ENCODE measurements at regions not wholly inside any gene's neighbourhood (a gene's known extent, or its start where the extent isn't known, plus 50 kb on each side); places are given as distances from the start of the nearest gene placed in this dataset.

DNA sequence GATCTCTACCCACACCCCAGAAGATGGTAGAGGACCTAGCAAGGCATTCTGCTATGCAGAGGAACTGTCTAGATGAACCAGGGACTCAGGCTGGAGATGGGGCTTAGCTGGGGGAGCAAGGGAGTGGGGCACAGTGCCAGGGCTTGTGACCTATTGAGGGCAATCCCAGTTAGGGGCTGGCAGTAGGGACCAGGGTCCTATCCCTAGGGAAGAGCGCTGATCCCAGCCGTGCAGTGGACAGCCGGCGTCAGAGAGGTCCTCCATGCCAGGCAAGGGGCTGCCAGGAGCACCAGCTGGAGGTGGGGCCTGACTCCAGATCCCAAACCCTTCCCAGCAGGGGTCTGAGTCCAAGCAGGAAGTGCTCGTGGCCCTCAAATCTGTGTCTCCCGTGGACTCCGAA is 52.7 kb upstream of the NEURL1B start:
- no peak overlapping the region for H3K4me3 ChIP-seq (replicated peaks; ENCODE audit: low read depth, low read length)
- TF ChIP-seq, protein P1, sequence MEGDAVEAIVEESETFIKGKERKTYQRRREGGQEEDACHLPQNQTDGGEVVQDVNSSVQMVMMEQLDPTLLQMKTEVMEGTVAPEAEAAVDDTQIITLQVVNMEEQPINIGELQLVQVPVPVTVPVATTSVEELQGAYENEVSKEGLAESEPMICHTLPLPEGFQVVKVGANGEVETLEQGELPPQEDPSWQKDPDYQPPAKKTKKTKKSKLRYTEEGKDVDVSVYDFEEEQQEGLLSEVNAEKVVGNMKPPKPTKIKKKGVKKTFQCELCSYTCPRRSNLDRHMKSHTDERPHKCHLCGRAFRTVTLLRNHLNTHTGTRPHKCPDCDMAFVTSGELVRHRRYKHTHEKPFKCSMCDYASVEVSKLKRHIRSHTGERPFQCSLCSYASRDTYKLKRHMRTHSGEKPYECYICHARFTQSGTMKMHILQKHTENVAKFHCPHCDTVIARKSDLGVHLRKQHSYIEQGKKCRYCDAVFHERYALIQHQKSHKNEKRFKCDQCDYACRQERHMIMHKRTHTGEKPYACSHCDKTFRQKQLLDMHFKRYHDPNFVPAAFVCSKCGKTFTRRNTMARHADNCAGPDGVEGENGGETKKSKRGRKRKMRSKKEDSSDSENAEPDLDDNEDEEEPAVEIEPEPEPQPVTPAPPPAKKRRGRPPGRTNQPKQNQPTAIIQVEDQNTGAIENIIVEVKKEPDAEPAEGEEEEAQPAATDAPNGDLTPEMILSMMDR (IDR thresholded peaks at IDR 0.05; ENCODE audit: low read depth, low read length, missing control alignments) = no peak
- no peak for DNase-seq (ENCODE audit: extremely low read depth, low read depth)

DNA sequence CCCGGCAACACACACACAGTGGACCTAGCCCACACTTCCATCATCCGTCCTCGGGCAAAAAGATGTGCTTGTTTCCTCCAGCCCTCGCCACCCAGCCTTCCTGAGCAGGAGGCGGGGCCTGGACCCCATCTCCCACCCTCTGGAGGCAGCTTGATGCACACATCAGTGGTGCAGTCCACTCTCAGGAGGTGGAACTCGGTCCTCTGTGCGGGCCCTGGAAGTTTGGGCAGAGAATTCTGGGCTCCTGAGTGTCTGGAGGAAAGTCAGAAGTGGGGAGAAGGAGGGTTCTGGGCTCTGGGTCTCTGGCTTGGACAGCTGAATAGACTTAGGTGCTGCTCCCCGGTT is 54.0 kb upstream of the NEURL1B start:
- DNase-seq (ENCODE audit: extremely low read depth, low read depth) = no peak
- TF ChIP-seq, protein P1 (IDR thresholded peaks at IDR 0.05; ENCODE audit: low read depth, low read length, missing control alignments) = no peak

DNA sequence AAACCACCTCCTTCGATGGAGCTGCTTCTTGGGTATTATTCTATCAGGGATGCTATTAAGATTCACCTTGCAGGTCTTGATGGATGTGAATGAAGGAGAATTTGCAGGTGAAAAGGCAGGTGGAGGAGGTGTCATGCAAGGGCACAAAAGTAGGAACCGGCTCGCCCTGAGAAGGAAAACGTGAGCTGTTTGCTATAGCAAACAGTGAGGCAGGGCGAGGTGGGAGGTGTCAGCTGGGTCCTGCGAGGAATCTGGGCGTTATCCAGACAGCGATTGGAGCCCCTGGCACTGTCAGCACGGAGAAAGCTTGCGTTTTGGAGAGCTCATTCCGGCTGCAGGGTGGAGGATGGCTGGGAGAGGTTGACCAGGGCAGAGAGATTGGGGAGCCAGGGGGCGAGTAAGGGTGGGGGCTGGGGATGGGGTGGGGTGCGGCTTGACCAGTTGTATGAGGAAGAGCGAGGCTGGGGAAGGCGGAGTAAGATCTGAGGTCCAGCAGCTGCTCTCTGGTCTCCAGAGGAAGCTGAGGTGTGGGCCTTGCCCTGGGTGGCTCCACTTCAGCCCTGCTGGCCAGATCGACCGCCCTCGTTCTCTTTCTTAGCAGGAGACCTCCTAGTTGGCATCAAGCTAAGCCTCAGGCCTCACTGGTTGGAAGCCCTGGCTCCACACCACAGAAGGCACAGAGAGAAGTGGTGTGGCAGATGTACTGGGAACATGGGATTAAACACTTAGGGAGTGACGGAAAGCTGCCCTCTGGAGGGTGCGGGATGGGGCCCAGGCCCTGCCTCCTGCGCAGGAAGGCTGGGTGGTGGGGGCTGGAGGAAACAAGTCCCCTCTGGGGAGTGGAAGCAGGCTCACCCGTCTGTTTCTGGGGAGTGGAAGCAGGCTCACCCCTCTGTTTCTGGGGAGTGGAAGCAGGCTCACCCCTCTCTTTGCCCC is 54.7 kb upstream of the NEURL1B start:
- H3K4me3 ChIP-seq (replicated peaks; ENCODE audit: low read depth, low read length) = no peak overlapping the region
- TF ChIP-seq, protein P1 (IDR thresholded peaks at IDR 0.05; ENCODE audit: low read depth, low read length, missing control alignments) = no peak
- DNase-seq (ENCODE audit: extremely low read depth, low read depth) = no peak

More for the DNA sequence above, 54.0 kb upstream of the NEURL1B start:
- no peak overlapping the region for H3K4me3 ChIP-seq (replicated peaks; ENCODE audit: low read depth, low read length)

DNA sequence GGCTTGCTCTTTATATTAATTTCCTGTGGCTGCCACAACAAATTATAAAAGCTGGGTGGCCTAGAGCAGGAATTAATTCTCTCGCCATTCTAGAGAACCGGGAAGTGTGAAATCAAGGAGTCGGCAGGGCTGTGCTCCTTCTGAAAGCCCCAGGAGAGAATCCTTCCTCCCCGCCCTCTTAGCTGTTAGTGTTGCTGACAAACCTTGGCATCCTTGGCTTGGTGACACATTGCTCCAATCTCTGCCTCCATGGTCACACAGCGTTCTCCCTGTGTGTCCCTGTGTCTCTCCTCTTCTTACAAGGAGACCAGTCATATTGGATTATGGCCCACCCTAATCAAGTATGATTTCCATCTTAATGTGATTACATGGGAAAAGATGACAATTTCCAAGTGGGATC is 55.9 kb upstream of the NEURL1B start:
- TF ChIP-seq, protein P1 (IDR thresholded peaks at IDR 0.05; ENCODE audit: low read depth, low read length, missing control alignments) = no peak
- DNase-seq (ENCODE audit: extremely low read depth, low read depth) = no peak
- H3K4me3 ChIP-seq (replicated peaks; ENCODE audit: low read depth, low read length) = no peak overlapping the region

DNA sequence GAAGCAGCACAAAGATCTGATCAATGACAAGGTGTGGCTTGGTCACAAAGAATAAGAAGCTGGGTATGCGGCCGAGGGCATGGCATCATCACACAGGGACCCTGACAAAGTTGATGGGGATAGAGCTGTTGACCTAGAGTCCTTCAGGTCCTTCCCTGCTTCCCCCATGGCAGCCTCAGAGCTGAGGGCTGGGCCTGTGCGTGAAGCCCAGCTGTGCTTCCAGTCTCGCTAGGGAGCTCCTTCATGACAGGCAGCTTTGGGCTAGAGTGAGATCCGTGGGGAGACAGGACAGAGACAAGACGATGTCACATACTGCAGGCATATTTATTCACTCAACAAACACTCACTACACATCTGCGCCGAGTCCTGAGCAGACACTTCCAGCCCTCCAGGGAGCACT is 56.4 kb upstream of the NEURL1B start:
- H3K4me3 ChIP-seq (replicated peaks; ENCODE audit: low read depth, low read length) = no peak overlapping the region
- no peak for DNase-seq (ENCODE audit: extremely low read depth, low read depth)
- TF ChIP-seq, protein P1 (IDR thresholded peaks at IDR 0.05; ENCODE audit: low read depth, low read length, missing control alignments) = no peak

DNA sequence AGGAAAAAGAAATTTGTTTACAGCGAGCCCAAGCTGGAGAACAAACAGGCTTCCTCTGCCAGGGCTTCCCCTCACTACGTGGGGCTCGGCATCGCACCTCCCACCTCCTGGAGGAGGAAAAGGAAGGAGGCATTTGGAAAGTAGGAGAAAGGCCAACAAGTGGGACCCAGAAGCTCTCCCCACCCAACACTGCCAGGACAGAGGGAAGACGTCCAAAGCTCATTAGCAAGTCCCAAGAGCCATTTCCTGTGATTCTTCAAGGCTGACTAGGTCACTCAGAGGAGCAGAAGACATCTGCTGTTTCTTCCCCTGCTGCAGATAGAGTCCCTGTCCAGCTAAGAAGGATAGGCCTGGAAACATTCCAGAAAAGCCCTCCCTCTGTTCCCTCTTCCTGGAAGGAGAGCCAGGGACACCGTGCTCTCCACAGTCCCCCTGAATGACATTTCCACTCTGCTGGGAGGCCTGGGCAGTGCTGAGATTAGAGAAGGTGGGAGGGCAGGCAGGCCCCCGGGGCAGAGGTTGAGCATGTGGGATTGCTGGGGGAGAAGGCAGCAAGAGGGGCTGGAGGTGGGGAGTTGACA is 57.0 kb upstream of the NEURL1B start:
- H3K4me3 ChIP-seq (replicated peaks; ENCODE audit: low read depth, low read length) = no peak overlapping the region
- TF ChIP-seq, protein P1 (IDR thresholded peaks at IDR 0.05; ENCODE audit: low read depth, low read length, missing control alignments) = no peak
- no peak for DNase-seq (ENCODE audit: extremely low read depth, low read depth)

Measured in HFF-Myc (cell line).